HCT116 (cell line): ENCODE measurements at regions not wholly inside any gene's neighbourhood (a gene's known extent, or its start where the extent isn't known, plus 50 kb on each side); places are given as distances from the start of the nearest gene placed in this dataset.
A peak's percentile ranks its signal among the peaks of the same experiment; 100 is the strongest.

Source experiments
- ATAC-seq: fragments of 200-7000 bp; cut with Tn5 transposase; 2 replicates; pipeline ENCODE4 v1.9.1; 2020; ENCODE audit warnings: mild to moderate bottlenecking, moderate library complexity
- BruUV-seq: library from RNA; stranded (reverse); fragments of 400-500 nt; replicated peaks from 2 replicates; lab custom pipeline; 2021; lab: Mats Ljungman, UMichigan
- CTCF ChIA-PET: fragments of 300-600 bp; sonication (Branson Sonifier 250); formaldehyde crosslinking; loops from one replicate; lab custom pipeline; 2021; ENCODE audit warnings: antibody characterized with exemption; lab: Charles Lee
- POLR2A ChIA-PET: fragments of 300-600, 350-600 bp; sonication (Branson Sonifier 250); formaldehyde crosslinking; loops from one replicate; lab custom pipeline; 2021; ENCODE audit warnings: antibody characterized with exemption; lab: Charles Lee
- RAD21 ChIA-PET, 2 experiments: fragments of 300-600 bp; sonication (Branson Sonifier 250); formaldehyde crosslinking; loops; one replicate each; lab custom pipeline; 2023; ENCODE audit warnings: low total read pairs in 2 of 2; ENCODE audit not compliant: uncharacterized antibody in 2 of 2, unreplicated experiment in 2 of 2, low non-redundant PET in 1 of 2; lab: Charles Lee
- DNase-seq: peaks from one replicate; pipeline ENCODE4 v3.0.0-alpha.2; 2010; ENCODE audit warnings: low read depth, low spot score
- H2AFZ ChIP-seq: fragments of 200-600 bp; shearing (Covaris generic), sonication (generic); 2 replicates; pipeline ENCODE4 v1.6.1; 2017; ENCODE audit warnings: low read depth, mixed run types, mixed read lengths, antibody characterized with exemption, low read length; ENCODE audit not compliant: poor library complexity, severe bottlenecking
- H3K27ac ChIP-seq: 2 replicates; pipeline ENCODE4 v1.5.1; 2012; ENCODE audit warnings: low read depth, low read length
- H3K27me3 ChIP-seq: fragments of 200-600 bp; sonication (generic); 2 replicates; pipeline ENCODE4 v1.6.1; 2016; ENCODE audit warnings: mixed run types, low read length, mixed read lengths; ENCODE audit not compliant: insufficient read depth
- H3K36me3 ChIP-seq, 2 experiments: fragments of 200-500 bp in 1 of 2; fragments of 200-600 bp in 1 of 2; sonication (Bioruptor generic) in 1 of 2; sonication (generic) in 1 of 2; 2 replicates each; pipeline versions ENCODE4 v1.5.1 to v1.6.1; 2014 to 2016; ENCODE audit warnings: low read length in 2 of 2, inconsistent platforms in 1 of 2, mixed read lengths in 1 of 2, mixed run types in 1 of 2; ENCODE audit not compliant: insufficient read depth in 2 of 2, control insufficient read depth in 1 of 2
- H3K4me1 ChIP-seq, 2 experiments: fragments of 200-600 bp in 1 of 2; sonication (generic) in 1 of 2; 2 replicates each; pipeline versions ENCODE4 v1.5.1 to v1.6.1; 2012 to 2017; ENCODE audit warnings: low read length in 2 of 2, inconsistent platforms in 1 of 2, mild to moderate bottlenecking in 1 of 2, mixed read lengths in 1 of 2, mixed run types in 1 of 2, moderate library complexity in 1 of 2; ENCODE audit not compliant: insufficient read depth in 2 of 2, control insufficient read depth in 1 of 2
- H3K4me2 ChIP-seq: fragments of 200-600 bp; sonication (generic); 2 replicates; pipeline ENCODE4 v1.6.1; 2017; ENCODE audit warnings: mixed run types, low read length, mixed read lengths
- H3K4me3 ChIP-seq, 2 experiments: fragments of 200-600 bp in 1 of 2; sonication (generic) in 1 of 2; replicated peaks in 1 of 2; 2 replicates each; pipeline ENCODE4 v1.5.1; 2011 to 2016; ENCODE audit warnings: low read length in 2 of 2, control low read depth in 1 of 2, low read depth in 1 of 2, mild to moderate bottlenecking in 1 of 2, mixed read lengths in 1 of 2, mixed run types in 1 of 2
- H3K79me2 ChIP-seq: fragments of 200-600 bp; sonication (generic); 2 replicates; pipeline ENCODE4 v1.6.1; 2017; ENCODE audit warnings: mild to moderate bottlenecking, mixed run types, low read length, moderate library complexity, mixed read lengths; ENCODE audit not compliant: insufficient read depth
- H3K9ac ChIP-seq: fragments of 200-600 bp; sonication (generic); 2 replicates; pipeline ENCODE4 v1.6.1; 2016; ENCODE audit warnings: low read length, mixed read lengths
- H3K9me2 ChIP-seq: fragments of 200-600 bp; sonication (generic), shearing (Covaris generic); 2 replicates; pipeline ENCODE4 v1.6.1; 2017; ENCODE audit warnings: mixed run types, mild to moderate bottlenecking, moderate library complexity; ENCODE audit not compliant: insufficient read depth
- H3K9me3 ChIP-seq, 2 experiments: fragments of 200-500 bp in 1 of 2; fragments of 200-600 bp in 1 of 2; sonication (Bioruptor generic) in 1 of 2; sonication (generic) in 1 of 2; 2 replicates each; pipeline ENCODE4 v1.6.1; 2014 to 2017; ENCODE audit warnings: low read length in 2 of 2, mixed read lengths in 2 of 2, inconsistent platforms in 1 of 2, low read depth in 1 of 2, mild to moderate bottlenecking in 1 of 2, mixed run types in 1 of 2, moderate library complexity in 1 of 2; ENCODE audit not compliant: control insufficient read depth in 1 of 2, insufficient read depth in 1 of 2
- H4K20me1 ChIP-seq: fragments of 200-600 bp; sonication (generic), shearing (Covaris generic); 2 replicates; pipeline ENCODE4 v1.6.1; 2017; ENCODE audit warnings: mixed run types, mild to moderate bottlenecking, moderate library complexity; ENCODE audit not compliant: insufficient read depth
- CBX3 ChIP-seq: IDR thresholded peaks from 2 replicates; pipeline ENCODE4 v1.6.1; 2012; ENCODE audit warnings: low read depth
- CTCF ChIP-seq, 3 experiments: fragments of 200-600 bp in 1 of 3; sonication (generic) in 1 of 3; IDR thresholded peaks in 2 of 3; conservative IDR thresholded peaks in 1 of 3; 2 replicates each; pipeline ENCODE4 v1.5.1; 2012 to 2017; ENCODE audit warnings: low read depth in 2 of 3, low read length in 2 of 3, antibody characterized with exemption in 1 of 3, borderline replicate concordance in 1 of 3, control low read depth in 1 of 3, mild to moderate bottlenecking in 1 of 3, mixed read lengths in 1 of 3, mixed run types in 1 of 3, moderate library complexity in 1 of 3; ENCODE audit not compliant: insufficient read depth in 1 of 3
- EGR1 ChIP-seq: IDR thresholded peaks from 2 replicates; pipeline ENCODE4 v1.6.1; 2012; ENCODE audit warnings: low read depth
- ELF1 ChIP-seq: IDR thresholded peaks from 2 replicates; pipeline ENCODE4 v1.6.1; 2012; ENCODE audit warnings: low read depth, borderline replicate concordance
- EZH2 ChIP-seq: fragments of 200-600 bp; sonication (generic); IDR thresholded peaks from 2 replicates; pipeline ENCODE4 v1.6.1; 2017; ENCODE audit warnings: antibody characterized with exemption, mixed run types
- EZH2phosphoT487 ChIP-seq: fragments of 200-600 bp; IDR thresholded peaks from 2 replicates; pipeline ENCODE4 v1.6.1; 2018; ENCODE audit warnings: antibody characterized with exemption, borderline replicate concordance
- FOSL1 ChIP-seq: IDR thresholded peaks from 2 replicates; pipeline ENCODE4 v1.6.1; 2012; ENCODE audit warnings: low read depth
- POLR2A ChIP-seq: IDR thresholded peaks from 2 replicates; pipeline ENCODE4 v1.7.0; 2011; ENCODE audit warnings: borderline replicate concordance; ENCODE audit not compliant: insufficient read depth, insufficient read length; ENCODE audit errors: extremely low read depth
- POLR2AphosphoS5 ChIP-seq: IDR thresholded peaks from 2 replicates; pipeline ENCODE4 v1.6.1; 2011; ENCODE audit warnings: mild to moderate bottlenecking, low read depth, low read length, moderate library complexity
- RAD21 ChIP-seq: IDR thresholded peaks from 2 replicates; pipeline ENCODE4 v1.6.1; 2012; ENCODE audit warnings: low read depth, mild to moderate bottlenecking
- SP1 ChIP-seq: IDR thresholded peaks from 2 replicates; pipeline ENCODE4 v1.6.1; 2012; ENCODE audit warnings: low read depth
- SRF ChIP-seq: IDR thresholded peaks from 2 replicates; pipeline ENCODE4 v1.6.1; 2012; ENCODE audit warnings: low read depth
- intact Hi-C: fragments of 100-400 bp; cut with micrococcal nuclease; formaldehyde crosslinking; loops from 2 replicates; pipeline ENCODE4 v1.10.0; 2022

- H3K9me3 ChIP-seq = no peaks in the 10 kb centered on the region
- intact Hi-C loops = no loop called here
- H3K4me3 ChIP-seq = no peak overlapping the region
- ATAC-seq (no peak), DNase-seq (no peak)
- H3K9me2 ChIP-seq = no peaks in the 10 kb centered on the region
- ChIA-PET RAD21 (no interaction called here), POLR2A (no interaction called here), CTCF (no interaction called here)
- H3K4me2 ChIP-seq = no peak overlapping the region
- no peak overlapping the region for H3K27ac ChIP-seq
- no peaks in the 10 kb centered on the region for H3K27me3 ChIP-seq
- no TSS peak for BruUV-seq
- no peaks in the 10 kb centered on the region for H4K20me1 ChIP-seq
- no peak overlapping the region for H2AFZ ChIP-seq
- H3K4me1 ChIP-seq = no peaks in the 10 kb centered on the region
- H3K9ac ChIP-seq = no peak overlapping the region
- TF ChIP-seq POLR2AphosphoS5 (no peak), POLR2A (no peak), EGR1 (no peak), CBX3 (no peak), EZH2phosphoT487 (no peak), SP1 (no peak), SRF (no peak), ELF1 (no peak), RAD21 (no peak), FOSL1 (no peak)
- H3K79me2 ChIP-seq = no peaks in the 10 kb centered on the region
- H3K36me3 ChIP-seq = no peaks in the 10 kb centered on the region
Observed at GRCh38 chr1:188590641-188591040, 1761.9 kb downstream of the PLA2G4A start.

GRCh38 chr1:188594542-188595235 lies 1765.9 kb downstream of the PLA2G4A start:
- no peaks in the 10 kb centered on the region for H3K79me2 ChIP-seq
- no peak overlapping the region for H3K27ac ChIP-seq
- no peaks in the 10 kb centered on the region; a peak in 1 of 4 replicates for H3K9me3 ChIP-seq
- intact Hi-C loops = no loop called here
- no peaks in the 10 kb centered on the region for H3K4me1 ChIP-seq
- BruUV-seq = no TSS peak
- H3K4me3 ChIP-seq = no peak overlapping the region
- no peaks in the 10 kb centered on the region for H3K27me3 ChIP-seq
- H3K9ac ChIP-seq = no peak overlapping the region
- ChIA-PET RAD21 (no interaction called here), POLR2A (no interaction called here), CTCF (no interaction called here)
- DNase-seq (no peak), ATAC-seq (no peak)
- no peaks in the 10 kb centered on the region for H3K36me3 ChIP-seq
- H4K20me1 ChIP-seq = no peaks in the 10 kb centered on the region
- TF ChIP-seq CTCF (IDR thresholded peaks at IDR 0.05 in 2 of 3, conservative IDR thresholded peaks at IDR 0.05 in 1 of 3; ENCODE audit: borderline replicate concordance in 1 of 3, insufficient read depth in 1 of 3, low read depth in 2 of 3, low read length in 2 of 3) (peak; percentile 12 to 46 (median 36); a peak in 2 of 6 replicates), EZH2 (no peak)
- no peak overlapping the region for H3K4me2 ChIP-seq
- no peaks in the 10 kb centered on the region for H3K9me2 ChIP-seq
- no peak overlapping the region for H2AFZ ChIP-seq
